Body of pancreas (tissue), 4 donors: ENCODE measurements at regions not wholly inside any gene's neighbourhood (a gene's known extent, or its start where the extent isn't known, plus 50 kb on each side); places are given as distances from the start of the nearest gene placed in this dataset.

ENCODE experiments used
- POLR2A ChIP-seq, 3 donors: fragments of 450-650 bp; IDR thresholded peaks; one replicate each; pipeline ENCODE4 v1.6.1; 2016; ENCODE audit warnings: antibody characterized with exemption in 3 of 3, mild to moderate bottlenecking in 2 of 3
- TF ChIP-seq, protein P1 (sequence below), 7 experiments: fragments of 450-650 bp in 4 of 7; fragments of 200-600 bp in 3 of 7; sonication (generic) in 3 of 7; IDR thresholded peaks; one replicate each; pipeline ENCODE4 v1.5.1; 2016 to 2019; ENCODE audit warnings: antibody characterized with exemption in 7 of 7

GRCh38 chr2:226376516-226377180 is 423.0 kb downstream of the IRS1 start:
- no peak for TF ChIP-seq POLR2A (IDR thresholded peaks at IDR 0.05)
- TF ChIP-seq, protein P1, sequence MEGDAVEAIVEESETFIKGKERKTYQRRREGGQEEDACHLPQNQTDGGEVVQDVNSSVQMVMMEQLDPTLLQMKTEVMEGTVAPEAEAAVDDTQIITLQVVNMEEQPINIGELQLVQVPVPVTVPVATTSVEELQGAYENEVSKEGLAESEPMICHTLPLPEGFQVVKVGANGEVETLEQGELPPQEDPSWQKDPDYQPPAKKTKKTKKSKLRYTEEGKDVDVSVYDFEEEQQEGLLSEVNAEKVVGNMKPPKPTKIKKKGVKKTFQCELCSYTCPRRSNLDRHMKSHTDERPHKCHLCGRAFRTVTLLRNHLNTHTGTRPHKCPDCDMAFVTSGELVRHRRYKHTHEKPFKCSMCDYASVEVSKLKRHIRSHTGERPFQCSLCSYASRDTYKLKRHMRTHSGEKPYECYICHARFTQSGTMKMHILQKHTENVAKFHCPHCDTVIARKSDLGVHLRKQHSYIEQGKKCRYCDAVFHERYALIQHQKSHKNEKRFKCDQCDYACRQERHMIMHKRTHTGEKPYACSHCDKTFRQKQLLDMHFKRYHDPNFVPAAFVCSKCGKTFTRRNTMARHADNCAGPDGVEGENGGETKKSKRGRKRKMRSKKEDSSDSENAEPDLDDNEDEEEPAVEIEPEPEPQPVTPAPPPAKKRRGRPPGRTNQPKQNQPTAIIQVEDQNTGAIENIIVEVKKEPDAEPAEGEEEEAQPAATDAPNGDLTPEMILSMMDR (IDR thresholded peaks at IDR 0.05), result no peak
